Fibroblast of lung (primary cell): ENCODE measurements at regions not wholly inside any gene's neighbourhood (a gene's known extent, or its start where the extent isn't known, plus 50 kb on each side); places are given as distances from the start of the nearest gene placed in this dataset.

Source experiments
- EZH2 ChIP-seq: IDR thresholded peaks from 2 replicates; pipeline ENCODE4 v1.5.1; 2012; ENCODE audit warnings: low read length, control low read depth, mild to moderate bottlenecking; ENCODE audit errors: missing control alignments
- TF ChIP-seq, protein P1 (sequence below), 2 donors: IDR thresholded peaks in 1 of 2; conservative IDR thresholded peaks in 1 of 2; 1 replicate in 1 of 2; 2 replicates in 1 of 2; pipeline ENCODE4 v1.5.1; 2011 to 2012; ENCODE audit warnings: low read length in 2 of 2, control low read depth in 1 of 2, inconsistent platforms in 1 of 2, low read depth in 1 of 2, mild to moderate bottlenecking in 1 of 2

DNA sequence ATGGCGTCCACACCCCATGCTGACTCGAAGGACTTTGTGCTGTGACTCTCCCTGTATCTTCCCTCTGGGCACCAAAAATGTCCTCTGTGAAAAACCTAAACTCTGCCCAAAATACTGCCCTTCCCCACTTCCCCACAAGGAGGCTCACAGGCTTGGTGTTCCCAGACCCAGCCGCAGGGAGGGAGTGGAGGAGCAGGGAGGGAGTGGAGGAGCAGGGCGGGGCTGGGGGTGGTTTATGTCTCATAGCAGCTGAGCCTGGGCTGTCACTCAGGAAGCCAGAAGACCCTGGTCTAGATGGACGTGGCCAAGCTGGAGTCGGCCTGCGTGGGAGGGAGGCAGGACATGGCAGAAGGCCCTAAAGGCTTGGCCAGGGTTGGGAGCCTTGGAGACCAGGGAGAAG is 461.7 kb downstream of the PTPRU start:
- TF ChIP-seq, protein P1, sequence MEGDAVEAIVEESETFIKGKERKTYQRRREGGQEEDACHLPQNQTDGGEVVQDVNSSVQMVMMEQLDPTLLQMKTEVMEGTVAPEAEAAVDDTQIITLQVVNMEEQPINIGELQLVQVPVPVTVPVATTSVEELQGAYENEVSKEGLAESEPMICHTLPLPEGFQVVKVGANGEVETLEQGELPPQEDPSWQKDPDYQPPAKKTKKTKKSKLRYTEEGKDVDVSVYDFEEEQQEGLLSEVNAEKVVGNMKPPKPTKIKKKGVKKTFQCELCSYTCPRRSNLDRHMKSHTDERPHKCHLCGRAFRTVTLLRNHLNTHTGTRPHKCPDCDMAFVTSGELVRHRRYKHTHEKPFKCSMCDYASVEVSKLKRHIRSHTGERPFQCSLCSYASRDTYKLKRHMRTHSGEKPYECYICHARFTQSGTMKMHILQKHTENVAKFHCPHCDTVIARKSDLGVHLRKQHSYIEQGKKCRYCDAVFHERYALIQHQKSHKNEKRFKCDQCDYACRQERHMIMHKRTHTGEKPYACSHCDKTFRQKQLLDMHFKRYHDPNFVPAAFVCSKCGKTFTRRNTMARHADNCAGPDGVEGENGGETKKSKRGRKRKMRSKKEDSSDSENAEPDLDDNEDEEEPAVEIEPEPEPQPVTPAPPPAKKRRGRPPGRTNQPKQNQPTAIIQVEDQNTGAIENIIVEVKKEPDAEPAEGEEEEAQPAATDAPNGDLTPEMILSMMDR (conservative IDR thresholded peaks at IDR 0.05 in 1 of 2, IDR thresholded peaks at IDR 0.05 in 1 of 2; ENCODE audit: low read depth in 1 of 2, low read length in 2 of 2) = peak; percentile 74 to 88
- TF ChIP-seq EZH2 = no peak
